SK-N-SH treated with all-trans-retinoic acid at 6 μM for 48 hours (cell line): ENCODE measurements at regions not wholly inside any gene's neighbourhood (a gene's known extent, or its start where the extent isn't known, plus 50 kb on each side); places are given as distances from the start of the nearest gene placed in this dataset.

Source experiments
- ARNTL ChIP-seq: fragments of 450-650 bp; formaldehyde crosslinking; IDR thresholded peaks from 2 replicates; pipeline ENCODE4 v1.5.0; 2020; ENCODE audit warnings: low read depth, mild to moderate bottlenecking, moderate library complexity, borderline replicate concordance
- TOX ChIP-seq: fragments of 250-450 bp; sonication (Bioruptor Pico); IDR thresholded peaks from 2 replicates; pipeline ENCODE4 v1.8.0; 2021; ENCODE audit warnings: mild to moderate bottlenecking, moderate library complexity, borderline replicate concordance
- ZFP30 ChIP-seq: fragments of 450-650 bp; formaldehyde crosslinking; IDR thresholded peaks from 2 replicates; pipeline ENCODE4 v1.5.0; 2022; ENCODE audit warnings: mild to moderate bottlenecking, moderate library complexity
- TF ChIP-seq, protein P1 (sequence below): fragments of 250-450 bp; sonication (Bioruptor Pico); IDR thresholded peaks from 2 replicates; pipeline ENCODE4 v1.5.1; 2020; ENCODE audit warnings: low read depth, mild to moderate bottlenecking, moderate library complexity

DNA sequence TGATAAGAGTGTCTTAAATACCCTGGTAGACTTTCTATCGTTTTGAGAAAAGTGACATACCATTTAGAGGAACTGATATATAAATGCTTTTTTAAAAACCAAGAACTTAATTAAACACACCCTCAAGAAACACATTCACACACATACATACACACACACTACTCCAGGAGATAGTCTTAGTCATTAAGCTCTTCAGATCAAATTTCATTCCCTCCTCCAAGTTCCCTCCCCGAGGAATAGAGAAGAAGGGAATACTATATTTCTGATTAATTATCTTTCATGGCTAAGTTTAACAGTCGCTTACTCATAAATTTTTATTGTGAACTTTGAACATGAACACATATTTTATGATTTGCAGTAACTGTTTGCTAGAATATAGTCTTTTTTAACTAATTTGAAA is 1109.5 kb downstream of the SLITRK1 start:
- peak; percentile 16; the same call in 1 of the 2 replicates for TF ChIP-seq TOX (CRISPR knock-in tag)
- no peak for TF ChIP-seq ARNTL (CRISPR knock-in tag)
- TF ChIP-seq ZFP30 (CRISPR knock-in tag), result no peak
- TF ChIP-seq, protein P1, sequence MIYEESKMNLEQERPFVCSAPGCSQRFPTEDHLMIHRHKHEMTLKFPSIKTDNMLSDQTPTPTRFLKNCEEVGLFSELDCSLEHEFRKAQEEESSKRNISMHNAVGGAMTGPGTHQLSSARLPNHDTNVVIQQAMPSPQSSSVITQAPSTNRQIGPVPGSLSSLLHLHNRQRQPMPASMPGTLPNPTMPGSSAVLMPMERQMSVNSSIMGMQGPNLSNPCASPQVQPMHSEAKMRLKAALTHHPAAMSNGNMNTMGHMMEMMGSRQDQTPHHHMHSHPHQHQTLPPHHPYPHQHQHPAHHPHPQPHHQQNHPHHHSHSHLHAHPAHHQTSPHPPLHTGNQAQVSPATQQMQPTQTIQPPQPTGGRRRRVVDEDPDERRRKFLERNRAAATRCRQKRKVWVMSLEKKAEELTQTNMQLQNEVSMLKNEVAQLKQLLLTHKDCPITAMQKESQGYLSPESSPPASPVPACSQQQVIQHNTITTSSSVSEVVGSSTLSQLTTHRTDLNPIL (CRISPR knock-in tag), result no peak
